Erythroblast (primary cell): ENCODE measurements at regions not wholly inside any gene's neighbourhood (a gene's known extent, or its start where the extent isn't known, plus 50 kb on each side); places are given as distances from the start of the nearest gene placed in this dataset.

Experiments
- GATA1 ChIP-seq: IDR thresholded peaks from 2 replicates; pipeline ENCODE4 v1.6.1; 2011; ENCODE audit warnings: low read depth, mild to moderate bottlenecking, control low read depth, low read length, moderate library complexity
- POLR2A ChIP-seq: IDR thresholded peaks from 2 replicates; pipeline ENCODE4 v1.6.1; 2011; ENCODE audit warnings: mild to moderate bottlenecking, low read length

DNA sequence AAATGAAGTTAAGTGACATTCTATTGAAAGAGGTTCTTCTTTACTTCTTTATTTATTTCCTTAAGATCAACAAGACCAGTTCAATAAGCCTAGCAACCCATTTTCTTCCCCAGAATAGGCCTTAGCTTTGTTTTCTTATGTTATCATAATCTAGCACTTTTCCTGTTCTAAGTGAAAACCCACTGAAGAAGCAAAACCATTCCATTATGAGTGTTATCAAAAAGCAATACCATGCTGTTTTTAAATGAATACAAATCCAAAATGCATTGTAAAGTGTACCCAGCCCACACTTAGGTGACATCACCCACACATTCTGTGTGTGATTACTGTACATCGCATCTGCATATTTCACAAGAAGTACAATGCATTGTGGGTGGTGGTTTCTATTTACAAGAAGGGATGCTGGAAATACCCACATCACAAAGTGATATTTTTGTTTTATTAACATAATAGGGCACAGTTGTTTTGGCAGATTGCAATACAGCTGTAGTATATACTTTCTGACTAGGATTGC lies 679.5 kb downstream of the KCNJ3 start:
- TF ChIP-seq POLR2A (no peak), GATA1 (no peak)
